Hepatocyte (in vitro differentiated cells): ENCODE measurements at regions not wholly inside any gene's neighbourhood (a gene's known extent, or its start where the extent isn't known, plus 50 kb on each side); places are given as distances from the start of the nearest gene placed in this dataset.

Source experiments
- DNase-seq: peaks from one replicate; pipeline ENCODE4 v3.0.0-alpha.2; 2016; ENCODE audit warnings: low spot score
- H2AFZ ChIP-seq: fragments of 200-600 bp; sonication (generic); 2 replicates; pipeline ENCODE4 v1.6.0; 2016; ENCODE audit warnings: antibody characterized with exemption, mild to moderate bottlenecking
- H3K27ac ChIP-seq: fragments of 200-600 bp; sonication (generic); 2 replicates; pipeline ENCODE4 v1.5.1; 2016; ENCODE audit warnings: mild to moderate bottlenecking
- H3K27me3 ChIP-seq: fragments of 200-600 bp; sonication (generic); 2 replicates; pipeline ENCODE4 v1.6.1; 2016
- H3K36me3 ChIP-seq: fragments of 200-600 bp; sonication (generic); replicated peaks from 2 replicates; pipeline ENCODE4 v1.5.1; 2016; ENCODE audit warnings: low read depth; ENCODE audit not compliant: insufficient read depth
- H3K4me1 ChIP-seq: fragments of 200-600 bp; sonication (generic); 2 replicates; pipeline ENCODE4 v1.5.1; 2016; ENCODE audit warnings: mild to moderate bottlenecking, moderate library complexity; ENCODE audit not compliant: insufficient read depth
- H3K4me2 ChIP-seq: fragments of 200-600 bp; sonication (generic); 2 replicates; pipeline ENCODE4 v1.6.0; 2016
- H3K4me3 ChIP-seq: fragments of 200-600 bp; sonication (generic); 2 replicates; pipeline ENCODE4 v1.5.1; 2016; ENCODE audit warnings: mild to moderate bottlenecking
- H3K79me2 ChIP-seq: fragments of 200-600 bp; sonication (generic); 2 replicates; pipeline ENCODE4 v1.6.0; 2017; ENCODE audit warnings: mild to moderate bottlenecking
- H3K9me2 ChIP-seq: fragments of 200-600 bp; sonication (generic); replicated peaks from 2 replicates; pipeline ENCODE4 v1.6.0; 2017; ENCODE audit warnings: mild to moderate bottlenecking; ENCODE audit not compliant: insufficient read depth
- H3K9me3 ChIP-seq: fragments of 200-600 bp; sonication (generic); 2 replicates; pipeline ENCODE4 v1.5.1; 2016; ENCODE audit warnings: low read depth, mild to moderate bottlenecking
- H4K20me1 ChIP-seq: fragments of 200-600 bp; sonication (generic); 2 replicates; pipeline ENCODE4 v1.6.0; 2016; ENCODE audit warnings: mild to moderate bottlenecking; ENCODE audit not compliant: insufficient read depth, poor library complexity, severe bottlenecking
- EZH2 ChIP-seq: fragments of 200-600 bp; sonication (generic); IDR thresholded peaks from 2 replicates; pipeline ENCODE4 v1.6.1; 2016; ENCODE audit warnings: antibody characterized with exemption, mild to moderate bottlenecking, borderline replicate concordance
- EZH2phosphoT487 ChIP-seq: fragments of 200-600 bp; sonication (generic); IDR thresholded peaks from one replicate; pipeline ENCODE4 v1.6.1; 2018; ENCODE audit warnings: antibody characterized with exemption, mild to moderate bottlenecking, low read depth, moderate library complexity; ENCODE audit not compliant: unreplicated experiment, severe bottlenecking
- WGBS: methylation state at CpG from one replicate; pipeline ENCODE4 v1.1.6; 2016; ENCODE audit warnings: low lambda C conversion rate; ENCODE audit errors: missing lambda C conversion rate; 5-methylcytosine and 5-hydroxymethylcytosine counted together
- TF ChIP-seq, protein P1 (sequence below): fragments of 200-600 bp; sonication (generic); IDR thresholded peaks from 2 replicates; pipeline ENCODE4 v1.5.1; 2016; ENCODE audit warnings: antibody characterized with exemption, mild to moderate bottlenecking; ENCODE audit not compliant: poor library complexity

DNA sequence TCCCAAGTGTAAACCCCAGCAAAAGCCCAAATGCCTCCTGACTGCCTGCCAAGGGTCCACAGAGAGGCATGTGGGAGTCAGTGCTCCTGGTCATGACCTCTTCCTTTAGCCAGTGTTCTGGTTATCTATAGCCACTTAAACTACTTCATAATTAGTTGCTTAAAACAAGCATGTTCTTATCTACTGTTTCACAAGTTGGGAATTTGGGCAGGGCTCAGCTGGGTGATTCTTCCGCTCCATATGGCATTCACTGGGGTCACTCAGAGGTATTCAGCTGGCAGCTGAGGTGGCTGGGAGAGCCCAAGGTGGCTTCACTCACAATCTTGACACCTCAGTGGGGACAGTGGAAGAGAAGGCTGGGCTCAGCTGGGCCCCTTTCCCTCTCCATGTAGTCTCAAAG is 184.0 kb upstream of the RGS6 start:
- Histone ChIP-seq H4K20me1 (no peaks in the 10 kb centered on the region), H3K4me1 (peaks cover under 1% of the 10 kb centered on the region), H3K79me2 (no peaks in the 10 kb centered on the region), H3K36me3 (no peaks in the 10 kb centered on the region), H3K4me2 (no peak overlapping the region), H3K27me3 (no peaks in the 10 kb centered on the region), H3K9me3 (no peaks in the 10 kb centered on the region), H3K27ac (no peak overlapping the region), H3K9me2 (no peaks in the 10 kb centered on the region), H3K4me3 (no peak overlapping the region), H2AFZ (no peak overlapping the region)
- 100% methylated on average over 1 of the region's 1 CpG for WGBS
- no peak for DNase-seq
- TF ChIP-seq EZH2 (no peak), EZH2phosphoT487 (no peak)
- TF ChIP-seq, protein P1, sequence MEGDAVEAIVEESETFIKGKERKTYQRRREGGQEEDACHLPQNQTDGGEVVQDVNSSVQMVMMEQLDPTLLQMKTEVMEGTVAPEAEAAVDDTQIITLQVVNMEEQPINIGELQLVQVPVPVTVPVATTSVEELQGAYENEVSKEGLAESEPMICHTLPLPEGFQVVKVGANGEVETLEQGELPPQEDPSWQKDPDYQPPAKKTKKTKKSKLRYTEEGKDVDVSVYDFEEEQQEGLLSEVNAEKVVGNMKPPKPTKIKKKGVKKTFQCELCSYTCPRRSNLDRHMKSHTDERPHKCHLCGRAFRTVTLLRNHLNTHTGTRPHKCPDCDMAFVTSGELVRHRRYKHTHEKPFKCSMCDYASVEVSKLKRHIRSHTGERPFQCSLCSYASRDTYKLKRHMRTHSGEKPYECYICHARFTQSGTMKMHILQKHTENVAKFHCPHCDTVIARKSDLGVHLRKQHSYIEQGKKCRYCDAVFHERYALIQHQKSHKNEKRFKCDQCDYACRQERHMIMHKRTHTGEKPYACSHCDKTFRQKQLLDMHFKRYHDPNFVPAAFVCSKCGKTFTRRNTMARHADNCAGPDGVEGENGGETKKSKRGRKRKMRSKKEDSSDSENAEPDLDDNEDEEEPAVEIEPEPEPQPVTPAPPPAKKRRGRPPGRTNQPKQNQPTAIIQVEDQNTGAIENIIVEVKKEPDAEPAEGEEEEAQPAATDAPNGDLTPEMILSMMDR: no peak

DNA sequence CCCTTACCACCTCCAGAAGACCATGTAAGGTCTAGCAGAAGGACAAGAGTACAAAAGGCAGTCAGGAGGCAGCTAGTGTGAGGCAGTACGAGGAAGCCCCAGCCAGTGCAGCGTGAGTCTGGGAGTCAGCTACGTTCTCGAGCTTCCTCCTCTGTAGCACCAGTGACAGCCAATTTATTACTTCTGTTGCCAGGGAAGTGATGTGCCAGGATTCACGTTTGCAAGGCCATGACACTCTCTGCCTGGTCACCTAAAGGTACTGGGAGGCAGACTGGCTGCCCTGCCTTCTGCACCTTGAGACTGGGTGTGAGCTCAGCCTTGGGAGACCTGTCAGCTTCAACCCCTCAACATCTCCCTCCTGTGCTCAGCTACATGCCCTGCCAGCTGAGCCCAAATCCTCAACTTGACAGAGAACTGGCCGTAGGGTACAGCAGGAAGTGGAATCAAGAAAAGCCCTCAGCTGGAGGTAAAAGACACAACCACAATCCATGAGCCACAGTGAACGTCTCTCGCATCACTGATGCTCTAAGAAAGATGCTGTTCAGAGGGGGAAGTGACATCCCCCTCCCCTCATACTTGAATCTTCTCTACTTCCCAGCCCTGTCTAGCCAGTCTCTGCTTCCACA is 182.5 kb upstream of the RGS6 start:
- TF ChIP-seq, protein P1: no peak
- TF ChIP-seq EZH2 (no peak), EZH2phosphoT487 (no peak)
- Histone ChIP-seq H3K4me3 (no peak overlapping the region), H3K4me2 (no peak overlapping the region), H3K27ac (no peak overlapping the region), H2AFZ (no peak overlapping the region), H3K4me1 (peaks cover 3% of the 10 kb centered on the region), H3K27me3 (no peaks in the 10 kb centered on the region), H4K20me1 (no peaks in the 10 kb centered on the region), H3K9me3 (no peaks in the 10 kb centered on the region), H3K9me2 (no peaks in the 10 kb centered on the region), H3K79me2 (no peaks in the 10 kb centered on the region), H3K36me3 (no peaks in the 10 kb centered on the region)
- WGBS: 84% methylated on average over 8 of the region's 8 CpGs
- no peak for DNase-seq

DNA sequence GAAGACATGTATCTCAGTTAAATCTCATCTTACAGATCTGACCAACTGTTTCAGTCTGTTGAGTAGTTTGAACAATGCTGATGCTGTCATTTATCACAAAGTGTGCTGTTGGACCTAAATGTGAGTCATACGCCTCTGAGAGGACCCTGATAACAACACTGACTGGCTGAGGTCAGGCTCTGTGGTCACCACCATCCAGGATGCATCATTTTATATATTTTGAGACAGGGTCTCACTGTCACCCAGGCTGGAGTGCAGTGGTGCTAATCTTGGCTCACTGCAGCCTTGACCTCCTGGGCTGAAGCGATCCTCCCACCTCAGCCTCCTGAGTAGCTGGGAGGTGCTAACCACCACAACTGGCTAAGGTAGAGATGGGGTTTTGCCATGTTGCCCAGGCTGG is 181.0 kb upstream of the RGS6 start:
- no peak for DNase-seq
- 93% methylated on average over 2 of the region's 2 CpGs for WGBS
- no peaks in the 10 kb centered on the region for H4K20me1 ChIP-seq
- no peaks in the 10 kb centered on the region for H3K27me3 ChIP-seq
- H3K4me3 ChIP-seq: no peak overlapping the region
- no peaks in the 10 kb centered on the region for H3K9me3 ChIP-seq
- no peak overlapping the region for H3K27ac ChIP-seq
- H3K36me3 ChIP-seq: no peaks in the 10 kb centered on the region
- H3K79me2 ChIP-seq: no peaks in the 10 kb centered on the region
- no peaks in the 10 kb centered on the region for H3K9me2 ChIP-seq
- no peak for TF ChIP-seq EZH2
- peaks cover 3% of the 10 kb centered on the region for H3K4me1 ChIP-seq
- no peak overlapping the region for H2AFZ ChIP-seq
- H3K4me2 ChIP-seq: no peak overlapping the region

DNA sequence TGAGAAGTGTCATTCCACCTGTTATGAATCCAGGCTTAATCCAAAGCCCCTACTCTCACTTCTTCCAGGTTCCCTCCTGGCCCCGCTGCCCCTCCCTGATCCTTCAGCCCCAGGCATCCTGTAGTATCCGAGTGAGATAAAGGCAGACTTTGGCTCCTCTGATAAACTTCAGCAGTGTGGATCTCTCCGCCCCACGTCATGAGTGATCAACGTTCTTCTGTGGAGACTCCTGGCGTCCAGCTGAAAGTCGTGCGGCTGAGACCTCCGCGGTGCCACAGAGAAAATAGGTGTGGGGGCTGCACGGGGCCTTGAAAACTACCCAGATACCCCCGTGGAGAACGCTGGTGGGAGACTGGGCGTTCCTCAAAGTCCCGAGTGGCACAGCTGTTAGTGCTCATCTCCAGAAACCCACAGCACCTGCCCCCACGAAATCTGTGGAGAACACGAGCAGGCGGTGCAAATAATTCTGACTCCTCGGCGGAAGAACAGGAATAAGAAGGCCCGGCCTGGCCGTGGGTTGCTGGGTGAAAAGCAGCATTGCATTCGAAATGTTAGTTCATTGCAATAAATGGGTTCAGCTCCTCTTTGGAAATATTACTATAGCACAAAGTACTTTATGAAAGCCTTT is 180.0 kb upstream of the RGS6 start:
- Histone ChIP-seq H3K27ac (no peak overlapping the region), H3K4me3 (no peak overlapping the region), H3K79me2 (no peaks in the 10 kb centered on the region), H3K9me2 (no peaks in the 10 kb centered on the region), H4K20me1 (no peaks in the 10 kb centered on the region), H3K9me3 (no peaks in the 10 kb centered on the region), H3K4me2 (no peak overlapping the region), H3K4me1 (peaks cover 3% of the 10 kb centered on the region), H3K27me3 (no peaks in the 10 kb centered on the region), H3K36me3 (no peaks in the 10 kb centered on the region), H2AFZ (no peak overlapping the region)
- TF ChIP-seq EZH2 (no peak), EZH2phosphoT487 (no peak)
- TF ChIP-seq, protein P1: no peak
- 90% methylated on average over 23 of the region's 23 CpGs for WGBS
- no peak for DNase-seq
